Hematopoietic multipotent progenitor cell treated with erythropoietin and hydrocortisone succinate and interleukin-3 and kit ligand, for 8 days (in vitro differentiated cells): ENCODE measurements at regions not wholly inside any gene's neighbourhood (a gene's known extent, or its start where the extent isn't known, plus 50 kb on each side); places are given as distances from the start of the nearest gene placed in this dataset.

Experiments
- DNase-seq: peaks from one replicate; pipeline ENCODE4 v3.0.0-alpha.2; 2015

DNA sequence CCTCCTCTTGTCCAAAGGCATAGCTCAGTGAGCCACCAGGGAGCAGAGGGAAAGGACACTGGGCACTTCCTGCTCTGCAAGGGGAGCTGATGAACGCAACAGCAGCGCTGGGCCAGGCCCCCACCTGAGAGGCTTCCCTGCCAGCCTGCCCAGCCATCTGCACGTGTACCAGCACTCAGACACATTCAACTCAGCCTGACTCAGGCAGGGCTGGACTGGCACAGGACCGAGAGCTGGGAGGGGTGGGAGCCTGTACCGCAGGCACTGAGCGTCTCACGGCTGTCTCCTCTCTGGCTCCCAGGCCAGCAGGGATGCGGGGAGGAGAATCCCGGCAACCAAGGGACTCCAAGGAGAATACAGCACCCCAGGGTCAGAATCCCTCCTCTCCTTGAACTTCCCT is 411.8 kb downstream of the CTTN start:
- no peak for DNase-seq

DNA sequence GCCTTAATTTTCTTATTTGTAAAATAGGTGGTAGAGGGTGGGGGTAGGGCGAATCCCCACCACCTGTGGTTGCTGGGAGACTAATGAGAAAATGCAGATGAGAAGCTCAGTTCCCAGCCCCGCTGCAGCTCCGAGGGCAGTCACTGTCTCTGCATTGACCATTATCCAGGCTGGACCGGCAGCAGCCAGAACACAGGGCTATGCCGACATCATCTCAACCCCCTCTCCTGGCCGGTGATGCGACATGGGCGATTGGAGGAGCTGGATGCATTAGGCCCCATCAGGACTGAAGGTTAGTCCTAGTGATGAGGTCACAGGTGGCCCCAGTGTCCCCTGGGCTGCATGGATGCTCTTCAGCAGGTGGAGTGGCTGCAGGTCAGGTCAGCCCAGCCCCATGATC is 412.4 kb downstream of the CTTN start:
- no peak for DNase-seq

DNA sequence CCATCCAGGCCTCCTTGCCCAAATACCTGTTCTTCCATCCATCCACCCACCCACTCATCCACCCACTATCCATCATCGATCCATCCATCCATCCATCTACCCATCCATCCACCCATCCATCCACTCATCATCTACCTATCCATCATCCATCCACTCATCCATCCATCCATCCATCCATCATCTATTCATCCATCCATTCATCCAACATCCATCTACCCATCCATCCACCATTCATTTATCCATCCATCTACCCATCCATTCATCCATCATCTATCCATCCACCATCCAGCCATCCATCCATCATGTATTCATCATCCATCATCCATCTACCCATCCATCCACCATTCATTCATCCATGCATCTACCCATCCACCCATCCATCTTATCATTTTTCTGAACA is 413.2 kb downstream of the CTTN start:
- DNase-seq = no peak

DNA sequence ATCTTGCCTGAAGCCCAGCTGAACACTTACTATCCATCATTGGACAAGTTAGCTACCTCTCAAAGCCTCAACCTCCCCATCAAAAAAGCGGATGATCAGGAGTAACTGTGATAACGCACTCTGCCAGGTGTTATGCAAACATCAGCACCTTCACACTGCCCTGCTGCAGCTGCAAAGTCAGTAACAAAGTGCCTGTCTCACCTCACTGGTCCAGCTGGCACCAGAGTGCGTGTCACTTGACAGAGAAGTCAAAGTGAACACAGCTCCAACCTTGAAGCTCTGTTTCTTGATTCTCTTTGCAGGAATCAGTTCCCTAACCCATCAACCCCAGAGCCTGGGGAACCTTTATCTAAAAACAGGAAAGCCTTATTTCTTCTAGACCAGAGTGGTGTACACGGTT is 413.6 kb downstream of the CTTN start:
- no peak for DNase-seq

DNA sequence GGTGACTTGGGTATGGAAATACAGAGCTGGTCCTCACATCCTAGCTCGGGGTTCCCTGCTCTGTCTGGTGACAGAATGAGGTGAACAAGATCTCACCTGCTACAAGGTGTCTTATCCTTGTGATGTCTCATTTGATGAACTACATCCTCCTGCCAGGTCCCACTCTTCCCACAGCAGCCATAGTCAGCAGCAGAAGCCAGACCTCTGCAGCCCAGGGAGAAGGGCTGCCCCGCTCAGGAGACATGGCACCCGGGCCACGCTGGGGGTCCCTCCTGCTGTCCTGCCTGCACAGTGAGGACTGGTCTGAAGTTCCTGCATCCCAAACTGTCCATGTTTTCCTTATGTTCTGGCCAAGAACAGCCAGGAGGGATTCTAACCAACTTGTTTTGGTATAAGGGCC is 414.1 kb downstream of the CTTN start:
- DNase-seq = no peak

DNA sequence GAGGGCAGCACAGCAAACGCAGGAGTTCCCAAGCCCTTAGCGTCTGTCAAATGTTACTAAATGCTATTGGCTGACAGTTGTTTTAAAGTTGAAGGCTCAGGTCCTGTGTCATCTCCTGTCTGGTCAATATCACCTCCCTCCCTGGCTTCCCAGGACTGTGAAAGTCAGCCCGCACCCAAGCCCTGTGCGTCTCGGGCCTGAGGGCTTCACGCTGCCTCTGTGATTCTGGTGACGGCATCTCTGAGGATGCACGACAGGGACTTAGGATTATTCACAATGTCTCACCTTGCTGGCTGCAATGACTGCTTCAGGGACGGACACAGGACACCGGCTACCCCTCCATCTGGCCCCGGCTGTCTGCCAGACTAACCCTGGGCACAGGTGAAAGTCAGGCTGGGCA is 415.3 kb downstream of the CTTN start:
- DNase-seq = no peak

DNA sequence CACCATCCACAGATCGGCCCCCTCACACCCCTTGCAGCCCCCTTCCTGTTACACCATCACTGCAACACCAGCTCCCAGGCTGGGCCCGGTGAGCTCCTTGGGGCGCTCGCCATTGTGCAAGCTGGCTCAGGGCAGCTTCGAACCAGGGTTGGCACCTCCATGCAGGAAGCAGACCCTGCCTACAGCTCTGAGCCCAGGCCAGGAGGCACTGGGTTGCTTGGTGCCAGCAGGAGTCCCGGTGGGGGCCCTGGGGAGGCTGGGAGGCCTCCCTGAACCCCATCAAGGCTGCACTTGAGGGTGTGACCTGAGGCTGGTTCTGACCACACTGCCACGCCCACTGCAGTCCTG is 417.1 kb downstream of the CTTN start:
- DNase-seq = no peak

DNA sequence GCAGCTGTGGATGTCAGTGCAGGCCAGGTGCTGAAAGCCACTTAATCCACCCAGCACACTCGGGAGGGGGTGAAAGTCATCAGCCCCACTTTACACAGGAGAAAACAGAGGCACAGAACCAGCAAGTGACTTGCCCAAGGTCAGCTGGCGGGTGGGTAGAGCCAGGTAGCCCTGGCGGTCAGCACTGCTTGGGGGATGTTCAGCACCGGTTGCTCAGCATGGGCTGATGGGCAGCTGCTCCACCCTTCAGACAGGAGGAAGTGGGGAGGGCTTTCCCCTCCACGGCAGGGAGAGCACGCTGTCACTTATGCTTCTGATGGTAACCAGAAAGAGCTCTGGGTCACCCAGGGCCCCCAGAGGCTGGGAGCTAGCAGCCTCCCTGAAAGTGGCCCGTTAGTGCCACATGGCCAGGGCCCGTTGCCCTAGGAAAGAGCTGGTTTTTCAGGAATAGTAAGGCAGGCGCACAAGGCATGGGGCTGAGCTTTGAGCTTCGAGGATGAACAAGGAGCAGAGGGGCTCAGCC is 417.9 kb downstream of the CTTN start:
- DNase-seq = no peak

DNA sequence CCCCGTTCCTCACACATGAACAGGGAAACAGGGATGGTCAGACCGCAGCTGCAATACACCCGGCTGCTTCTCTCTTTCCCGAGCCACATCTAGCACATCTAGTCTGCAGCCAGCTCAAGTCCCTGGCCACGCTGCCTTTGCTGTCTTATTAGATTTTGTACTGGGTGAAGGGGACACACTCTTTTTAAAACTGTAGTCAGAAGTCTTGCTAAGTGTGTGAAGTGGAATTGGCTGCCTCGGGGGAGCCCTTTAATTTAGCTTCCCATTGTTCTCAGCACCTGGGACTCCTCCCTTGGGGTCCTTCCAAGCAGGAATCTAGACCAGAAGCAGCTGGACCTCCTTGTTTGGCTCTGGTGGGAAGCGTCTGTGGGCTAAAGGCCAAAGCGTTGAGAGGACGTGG is 420.0 kb downstream of the CTTN start:
- DNase-seq = no peak

DNA sequence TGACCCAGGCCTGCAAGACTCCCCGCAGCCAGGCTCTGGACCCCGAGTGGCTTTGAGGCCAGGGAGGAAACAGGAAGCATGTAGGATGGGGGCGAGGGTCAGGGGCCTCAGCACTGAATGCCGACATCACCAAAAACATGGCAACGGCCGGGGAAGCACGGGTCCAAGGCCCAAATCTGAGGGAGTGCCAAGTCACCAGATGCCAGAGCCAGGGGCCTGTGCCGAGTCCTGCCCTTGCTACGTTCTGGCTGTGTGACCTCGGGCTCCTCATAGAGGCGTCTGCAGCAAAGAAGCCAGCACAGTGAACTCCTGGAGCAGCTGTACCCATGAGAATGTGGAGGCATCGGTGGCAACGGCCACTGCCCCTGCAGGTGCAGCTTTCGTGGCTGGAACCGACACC is 420.7 kb downstream of the CTTN start:
- DNase-seq = no peak

DNA sequence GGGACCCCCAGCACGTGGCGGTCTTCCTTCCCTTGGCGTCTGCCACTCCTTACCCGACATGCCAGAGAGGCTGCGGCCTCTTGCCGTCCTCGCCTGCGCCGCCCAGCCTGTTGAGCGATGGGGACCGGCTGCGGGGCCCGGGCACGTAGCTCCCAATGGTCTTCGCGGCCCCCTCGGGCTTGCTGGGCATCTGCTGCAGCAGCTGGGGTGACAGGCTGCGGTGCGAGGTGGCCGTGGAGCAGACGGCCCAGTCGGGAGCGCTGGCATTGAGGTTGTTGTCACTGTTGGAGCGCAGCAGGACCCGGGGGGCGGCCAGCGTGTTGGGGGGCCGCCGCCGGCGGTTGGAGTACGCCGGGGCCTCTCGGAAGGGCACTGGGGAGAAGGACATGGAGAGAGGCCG is 422.0 kb downstream of the CTTN start:
- no peak for DNase-seq

DNA sequence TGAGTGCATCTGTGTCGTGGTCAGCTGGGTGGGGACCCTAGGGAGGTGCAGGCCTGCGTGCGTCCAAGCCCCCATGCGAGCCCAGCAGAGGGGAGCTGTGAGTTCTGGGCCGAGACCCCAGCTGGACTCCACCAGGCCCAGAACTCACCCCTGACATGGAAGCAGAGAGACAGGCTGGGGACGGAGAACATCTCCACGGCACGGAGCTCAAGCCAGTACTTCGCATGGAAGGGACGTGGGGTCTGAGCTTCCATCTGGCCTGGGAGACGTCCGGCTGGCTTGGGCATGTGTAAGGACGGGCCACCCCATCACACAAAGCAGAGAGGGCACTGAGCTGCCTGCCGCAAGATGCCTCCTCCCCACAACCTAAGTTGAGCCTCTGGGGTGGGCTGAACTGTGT is 422.4 kb downstream of the CTTN start:
- no peak for DNase-seq

DNA sequence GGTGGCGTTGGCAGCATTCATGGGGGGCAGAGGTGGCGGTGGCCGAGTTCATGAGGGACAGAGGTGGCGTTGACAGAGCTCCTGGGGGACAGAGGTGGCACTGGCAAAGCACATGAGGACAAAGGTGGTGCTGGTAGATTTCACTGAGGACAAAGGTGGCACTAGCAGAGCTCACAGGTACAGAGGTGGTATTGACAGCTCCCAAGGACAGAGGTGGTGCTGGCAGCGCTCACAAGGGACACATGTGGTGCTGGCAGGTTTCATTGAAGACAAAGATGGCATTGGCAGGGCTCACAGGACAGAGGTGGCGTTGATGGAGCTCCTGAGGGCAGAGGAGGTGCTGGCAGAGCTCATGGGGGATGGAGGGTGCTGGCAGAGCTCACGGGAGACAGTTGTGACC is 425.4 kb downstream of the CTTN start:
- DNase-seq = no peak

DNA sequence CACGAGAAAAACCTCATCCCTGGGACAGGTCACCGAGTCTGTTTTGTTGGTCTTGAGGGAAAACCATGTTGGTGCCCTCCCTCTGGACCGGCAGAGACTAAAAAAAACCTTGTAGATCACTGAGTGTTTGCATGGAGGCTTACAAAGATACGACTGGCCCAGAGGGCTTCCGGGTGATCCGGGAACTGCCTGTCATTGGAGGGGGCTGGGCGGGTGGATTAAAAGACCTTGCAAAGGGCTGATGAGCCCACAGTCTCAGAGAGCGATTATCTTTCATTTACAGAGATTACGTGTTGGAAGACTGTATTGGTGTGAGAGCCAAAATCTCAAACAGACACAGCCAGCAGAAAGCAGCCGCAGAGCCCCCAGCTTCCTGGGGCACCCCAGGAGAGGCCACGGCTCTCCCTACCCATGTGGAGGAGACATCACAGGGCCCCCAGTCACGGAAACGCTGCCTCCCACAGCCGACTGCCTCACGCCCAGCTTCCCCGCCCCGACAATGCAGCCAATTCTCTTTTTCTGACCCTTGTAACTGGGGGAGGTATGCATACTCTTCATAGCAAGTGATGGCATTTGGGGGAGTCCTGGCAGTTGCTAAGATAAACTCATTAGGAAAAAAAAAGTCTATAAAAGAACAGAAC is 426.4 kb downstream of the CTTN start:
- DNase-seq = no peak

DNA sequence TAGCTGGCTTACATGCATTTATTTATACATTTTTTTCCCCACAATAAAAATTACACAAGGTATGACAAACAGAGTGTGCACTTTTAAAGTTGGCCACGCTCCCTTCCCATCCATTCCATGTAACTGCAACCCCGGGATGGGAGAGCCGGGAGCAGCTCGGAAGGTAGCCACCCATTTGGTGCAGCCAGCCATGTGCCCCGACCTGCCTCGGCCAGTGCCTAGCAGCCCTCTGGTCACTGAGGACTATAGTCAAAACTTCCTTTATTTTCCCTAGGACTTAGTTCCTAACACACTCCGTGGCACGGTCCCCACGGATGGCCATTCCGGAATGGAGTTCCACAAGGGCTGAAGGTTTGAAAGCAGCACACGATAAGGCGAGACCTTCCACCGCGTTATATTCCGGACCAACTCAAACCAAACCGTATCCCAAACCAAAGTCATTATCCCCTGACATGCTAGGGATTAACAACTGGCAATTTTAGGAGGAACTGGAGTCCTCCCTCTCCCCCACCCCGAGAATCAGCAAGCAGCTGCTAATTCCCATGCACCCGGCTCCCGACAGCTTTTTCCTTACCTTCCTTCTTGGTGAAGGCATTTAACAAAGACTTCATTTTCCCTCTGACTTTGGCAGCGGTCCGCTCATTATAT is 426.4 kb downstream of the SHANK2 start:
- DNase-seq = no peak

DNA sequence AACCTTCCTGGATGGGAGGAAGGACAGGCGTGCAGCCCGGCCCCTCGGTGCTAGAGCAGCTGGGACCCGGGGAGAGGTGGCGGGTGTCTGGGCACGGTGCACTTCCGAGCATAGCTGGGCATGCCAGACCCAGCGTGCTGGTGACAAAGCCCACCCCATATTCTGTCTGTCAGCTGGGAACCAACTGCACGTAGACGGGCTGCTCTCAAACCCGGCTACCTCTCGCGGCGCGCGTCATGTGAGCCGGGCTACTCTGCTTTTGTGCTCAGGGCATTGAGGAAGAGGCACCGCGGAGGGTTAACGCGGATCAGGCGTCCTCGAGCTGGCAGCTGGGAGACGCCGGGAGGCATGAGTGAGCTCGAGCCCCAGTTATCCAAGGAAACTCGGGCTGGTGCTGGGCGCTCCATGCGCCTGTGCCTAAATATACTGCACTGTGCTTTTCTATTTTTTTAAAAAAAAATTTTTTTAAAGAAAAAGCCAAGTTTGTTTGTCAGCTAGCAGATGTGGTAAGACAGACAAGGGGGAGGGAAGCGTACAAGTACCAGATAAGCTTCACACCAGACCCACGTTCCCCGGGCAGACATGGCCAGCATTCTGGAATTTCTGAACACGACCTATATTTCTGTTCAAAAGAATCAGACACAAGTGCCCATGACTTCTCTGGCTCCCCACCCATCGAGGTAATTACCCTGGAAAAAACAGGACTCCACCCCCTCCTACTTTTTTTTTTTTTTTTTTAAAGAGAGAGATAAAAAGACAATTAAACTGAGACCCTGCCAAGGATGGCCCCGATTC is 425.6 kb downstream of the SHANK2 start:
- DNase-seq = no peak

DNA sequence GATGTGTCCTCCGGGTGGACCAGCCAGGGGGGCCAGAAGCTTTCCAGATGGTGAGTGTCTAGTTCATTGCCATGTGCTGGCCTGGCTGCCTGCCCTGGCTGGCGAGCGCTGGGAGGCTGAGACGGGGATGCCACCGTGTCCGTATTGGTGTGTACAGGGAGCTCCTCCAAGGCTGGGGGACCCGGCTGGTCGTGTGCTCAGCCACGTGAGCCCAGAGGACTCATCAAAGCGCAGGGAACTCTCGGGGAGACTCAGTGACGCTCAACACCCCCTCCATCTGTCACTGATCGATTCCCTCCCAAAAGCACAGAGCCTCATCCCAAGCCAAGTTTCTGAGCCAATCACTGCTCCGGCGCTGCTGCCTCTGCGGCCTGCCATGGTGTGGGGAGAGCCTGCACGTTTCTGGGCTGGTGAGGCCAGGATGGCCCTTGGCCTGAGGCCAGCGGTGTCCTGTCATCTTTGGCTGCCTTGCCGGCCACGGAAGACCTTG is 423.7 kb downstream of the SHANK2 start:
- no peak for DNase-seq

DNA sequence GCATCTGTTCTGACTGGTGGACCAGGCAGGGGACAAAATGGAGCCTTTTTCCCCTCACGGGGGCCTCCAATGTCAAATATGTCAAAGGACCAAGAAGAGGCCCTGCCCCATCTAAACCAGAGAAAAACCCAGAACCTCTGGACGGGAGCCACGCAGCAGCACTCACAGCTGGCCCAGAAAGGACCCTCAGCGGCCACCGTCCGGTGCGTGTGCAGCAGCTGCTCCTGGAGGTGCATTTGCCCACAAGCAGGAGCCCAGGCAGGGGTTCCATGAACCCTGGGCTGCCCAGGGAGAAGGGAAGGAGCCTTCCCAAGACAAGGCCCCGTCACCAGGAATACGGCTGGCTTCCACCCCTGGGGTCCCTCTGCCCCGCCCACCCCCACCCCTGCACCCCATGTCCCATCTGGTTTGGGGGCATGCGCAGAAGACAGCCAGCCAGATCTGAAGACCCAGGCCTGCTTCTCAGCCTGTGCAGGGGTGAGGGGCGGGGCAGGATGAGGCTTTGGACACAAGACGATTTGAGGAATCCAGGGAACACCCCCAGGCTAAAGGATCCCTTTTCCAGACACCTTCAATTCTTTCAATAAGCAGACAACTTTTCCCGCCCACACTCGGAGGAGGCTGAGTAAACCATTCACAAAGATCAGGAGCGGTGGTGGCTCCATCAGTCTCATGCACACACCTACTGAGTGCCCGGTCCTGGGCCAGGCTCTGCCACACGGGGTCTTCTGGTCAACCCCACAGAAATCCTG is 423.1 kb downstream of the SHANK2 start:
- no peak for DNase-seq

DNA sequence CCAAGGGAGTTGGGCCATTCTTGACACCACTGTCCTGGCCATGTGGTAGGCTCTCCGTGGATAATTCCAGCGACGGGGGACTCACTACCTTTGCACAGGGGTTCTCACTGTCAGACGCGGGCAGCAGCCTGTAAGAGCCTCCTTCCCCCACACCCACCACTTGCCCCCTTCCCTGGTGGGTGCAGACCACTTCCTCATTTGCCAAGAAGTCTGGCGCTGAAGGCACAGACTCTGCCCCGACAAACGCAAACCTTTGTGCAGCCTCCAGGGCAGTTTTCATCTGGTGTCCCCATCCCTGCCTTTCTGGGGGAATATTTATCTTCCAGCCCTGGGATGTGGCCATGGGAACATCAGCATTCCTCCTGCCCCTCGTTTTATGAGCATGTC is 422.5 kb downstream of the SHANK2 start:
- DNase-seq = no peak

DNA sequence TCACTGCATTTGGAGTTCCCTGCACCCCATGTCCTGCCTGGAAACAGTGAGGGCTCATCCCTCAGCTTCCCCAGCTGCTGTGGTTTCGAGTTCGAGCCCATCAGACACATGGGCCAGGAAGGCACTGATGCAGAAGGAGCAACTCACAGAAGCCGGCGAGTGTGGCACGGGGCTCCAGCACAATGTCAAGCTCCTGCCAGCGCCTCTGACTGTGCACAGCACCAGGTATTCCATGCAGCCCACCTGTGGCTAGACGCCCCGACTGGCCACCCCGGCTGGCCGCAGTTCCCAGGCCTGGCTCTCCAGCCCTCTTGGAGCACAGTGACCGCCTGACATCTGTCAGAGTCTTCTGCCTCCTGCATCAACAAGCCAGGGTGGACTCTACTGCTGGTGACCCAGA is 419.4 kb downstream of the SHANK2 start:
- DNase-seq = no peak

DNA sequence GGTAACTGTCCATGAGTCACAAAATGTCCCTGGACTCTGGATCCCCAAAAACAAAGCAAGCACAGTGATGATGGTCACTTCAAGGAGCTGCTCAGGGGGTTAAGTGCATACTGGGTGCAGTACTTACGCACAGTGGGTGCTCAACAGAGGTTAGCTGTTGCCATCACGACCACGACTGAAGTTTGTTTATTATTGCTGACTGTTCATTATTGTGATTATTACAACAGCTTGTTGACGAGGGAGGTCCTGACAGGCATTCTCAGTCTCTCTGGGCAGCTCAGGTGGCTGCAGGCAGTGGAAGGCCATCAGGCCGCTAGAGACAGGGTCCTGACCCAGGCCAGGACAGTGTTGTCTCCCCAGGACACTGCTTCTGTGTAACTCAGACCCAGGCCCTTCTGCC is 418.8 kb downstream of the SHANK2 start:
- DNase-seq = no peak

DNA sequence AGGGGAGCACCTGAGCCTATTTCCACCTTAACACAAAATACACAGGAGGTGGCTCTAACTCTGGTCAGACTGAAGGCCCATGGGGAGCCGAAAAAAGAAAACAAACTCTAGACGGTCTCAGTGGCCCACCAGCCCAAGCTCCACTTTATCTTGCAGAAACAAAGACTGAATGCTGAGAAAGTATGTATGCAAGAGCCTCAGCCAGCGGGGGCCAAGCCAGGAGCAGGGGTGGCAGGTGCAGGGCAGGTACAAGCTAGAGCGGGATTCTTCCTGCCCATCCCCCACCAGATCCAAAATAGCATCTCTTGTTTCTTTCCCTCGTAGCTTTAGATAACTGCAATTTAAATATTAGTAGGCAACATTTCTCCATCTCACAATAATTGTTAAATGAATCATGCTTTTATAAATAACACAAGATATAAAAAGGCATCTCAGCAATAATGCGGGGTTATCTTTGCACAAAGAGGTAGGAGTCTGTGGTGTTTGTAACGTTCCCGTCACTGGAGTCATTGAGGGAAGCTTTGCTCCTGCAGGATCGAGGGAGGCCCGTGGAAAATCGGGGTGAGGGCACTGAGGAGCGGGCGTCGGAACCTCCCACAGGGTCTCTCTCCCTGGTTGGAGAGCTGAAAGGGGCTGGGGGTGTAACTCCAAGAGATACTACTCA is 418.0 kb downstream of the SHANK2 start:
- DNase-seq = no peak
